Left ventricle myocardium inferior (tissue), 1 donor: ENCODE measurements at regions not wholly inside any gene's neighbourhood (a gene's known extent, or its start where the extent isn't known, plus 50 kb on each side); places are given as distances from the start of the nearest gene placed in this dataset.

Experiments used
- DNase-seq: peaks from one replicate; pipeline ENCODE4 v3.0.0-alpha.2; 2020
- H3K27ac ChIP-seq: fragments of 200-600 bp; replicated peaks from 2 replicates; pipeline ENCODE4 v1.8.0; 2021
- H3K27me3 ChIP-seq: fragments of 200-600 bp; 2 replicates; pipeline ENCODE4 v1.8.0; 2021; ENCODE audit warnings: low read depth
- H3K36me3 ChIP-seq: fragments of 200-600 bp; 2 replicates; pipeline ENCODE4 v1.8.0; 2021
- H3K4me1 ChIP-seq: fragments of 200-600 bp; 2 replicates; pipeline ENCODE4 v1.8.0; 2021
- H3K4me3 ChIP-seq: fragments of 200-600 bp; 2 replicates; pipeline ENCODE4 v1.8.0; 2021; ENCODE audit warnings: mild to moderate bottlenecking, moderate library complexity
- H3K9me3 ChIP-seq: fragments of 200-600 bp; replicated peaks from 2 replicates; pipeline ENCODE4 v1.8.0; 2021
- intact Hi-C: fragments of 100-400 bp; cut with micrococcal nuclease; formaldehyde crosslinking; loops from one replicate; pipeline ENCODE4 v1.11.0; 2022
- TF ChIP-seq, protein P1 (sequence below): fragments of 200-600 bp; IDR thresholded peaks from 2 replicates; pipeline ENCODE4 v1.8.0; 2021; ENCODE audit warnings: antibody characterized with exemption, mild to moderate bottlenecking, borderline replicate concordance
- donor health status: DM: no; HTN: yes; CAD: no; lungs with severe emphysema.

DNA sequence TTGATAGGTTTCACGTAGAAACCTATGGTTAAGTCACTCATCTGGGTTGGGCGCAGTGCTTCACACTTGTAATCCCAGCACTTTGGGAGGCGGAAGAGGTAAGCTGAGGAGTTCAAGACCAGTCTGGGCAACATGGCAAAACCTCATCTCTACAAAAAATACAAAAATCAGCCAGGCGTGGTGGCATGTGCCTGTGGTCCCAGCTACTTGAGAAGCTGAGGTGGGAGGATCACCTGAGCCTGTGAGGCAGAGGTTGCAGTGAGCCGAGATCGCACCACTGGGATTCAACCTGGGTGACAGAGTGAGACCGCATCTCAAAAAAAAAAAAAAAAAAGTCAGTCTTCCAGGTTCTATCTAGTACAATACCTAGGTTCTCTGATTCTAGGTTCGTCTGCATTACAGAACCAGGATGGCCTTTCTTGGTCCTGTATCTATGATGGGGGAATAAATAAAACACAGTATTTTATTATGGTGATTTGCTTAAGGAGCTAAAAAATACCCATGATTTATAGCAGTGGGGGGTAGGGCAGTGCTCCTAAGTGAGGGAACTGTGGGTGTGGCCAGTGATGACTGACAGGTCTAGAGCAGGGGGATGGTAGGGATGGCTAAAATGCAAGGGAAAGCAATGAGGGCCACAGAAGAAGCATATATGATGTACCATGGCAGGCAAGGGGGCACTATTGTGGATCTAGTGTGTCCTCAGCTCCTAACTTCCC lies 65.5 kb upstream of the NUP160 start:
- no peaks in the 10 kb centered on the region for H3K36me3 ChIP-seq
- H3K27ac ChIP-seq = no peak overlapping the region
- TF ChIP-seq, protein P1, sequence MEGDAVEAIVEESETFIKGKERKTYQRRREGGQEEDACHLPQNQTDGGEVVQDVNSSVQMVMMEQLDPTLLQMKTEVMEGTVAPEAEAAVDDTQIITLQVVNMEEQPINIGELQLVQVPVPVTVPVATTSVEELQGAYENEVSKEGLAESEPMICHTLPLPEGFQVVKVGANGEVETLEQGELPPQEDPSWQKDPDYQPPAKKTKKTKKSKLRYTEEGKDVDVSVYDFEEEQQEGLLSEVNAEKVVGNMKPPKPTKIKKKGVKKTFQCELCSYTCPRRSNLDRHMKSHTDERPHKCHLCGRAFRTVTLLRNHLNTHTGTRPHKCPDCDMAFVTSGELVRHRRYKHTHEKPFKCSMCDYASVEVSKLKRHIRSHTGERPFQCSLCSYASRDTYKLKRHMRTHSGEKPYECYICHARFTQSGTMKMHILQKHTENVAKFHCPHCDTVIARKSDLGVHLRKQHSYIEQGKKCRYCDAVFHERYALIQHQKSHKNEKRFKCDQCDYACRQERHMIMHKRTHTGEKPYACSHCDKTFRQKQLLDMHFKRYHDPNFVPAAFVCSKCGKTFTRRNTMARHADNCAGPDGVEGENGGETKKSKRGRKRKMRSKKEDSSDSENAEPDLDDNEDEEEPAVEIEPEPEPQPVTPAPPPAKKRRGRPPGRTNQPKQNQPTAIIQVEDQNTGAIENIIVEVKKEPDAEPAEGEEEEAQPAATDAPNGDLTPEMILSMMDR = no peak
- H3K9me3 ChIP-seq = no peaks in the 10 kb centered on the region
- intact Hi-C loops = no loop called here
- DNase-seq = no peak
- H3K4me3 ChIP-seq = no peak overlapping the region
- H3K27me3 ChIP-seq = no peaks in the 10 kb centered on the region
- peaks cover 33% of the 10 kb centered on the region for H3K4me1 ChIP-seq

DNA sequence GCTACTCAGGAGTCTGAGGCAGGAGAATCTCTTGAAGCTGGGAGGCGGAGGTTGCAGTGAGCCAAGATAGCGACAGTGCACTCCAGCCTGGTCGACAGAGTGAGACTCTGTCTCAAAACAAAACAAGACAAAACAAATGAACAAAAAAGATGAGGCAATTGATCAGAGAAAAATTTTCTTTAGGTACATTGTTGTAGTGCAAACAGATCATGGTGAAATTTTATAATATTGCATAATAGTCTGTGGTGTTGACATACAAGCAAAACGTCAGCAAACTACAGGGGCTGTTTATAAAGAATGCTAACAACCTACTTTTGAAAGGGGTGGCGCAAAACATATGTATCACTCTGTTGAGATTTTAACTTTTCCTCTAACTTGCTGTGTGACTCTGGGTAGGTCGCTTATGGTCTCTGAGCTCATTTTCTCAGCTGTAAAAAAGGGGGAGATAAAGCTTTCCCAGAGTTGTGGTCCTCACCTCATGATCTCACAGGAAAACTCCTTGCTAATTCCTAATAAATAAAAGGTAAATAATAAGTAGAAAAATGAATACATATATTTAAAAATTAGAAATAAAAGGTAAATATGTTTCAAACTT lies 64.8 kb upstream of the NUP160 start:
- TF ChIP-seq, protein P1 = no peak
- Histone ChIP-seq H3K27me3 (no peaks in the 10 kb centered on the region), H3K4me3 (no peak overlapping the region), H3K9me3 (no peaks in the 10 kb centered on the region), H3K4me1 (peaks cover 28% of the 10 kb centered on the region), H3K27ac (no peak overlapping the region), H3K36me3 (no peaks in the 10 kb centered on the region)
- no peak for DNase-seq
- intact Hi-C loops = no loop called here

DNA sequence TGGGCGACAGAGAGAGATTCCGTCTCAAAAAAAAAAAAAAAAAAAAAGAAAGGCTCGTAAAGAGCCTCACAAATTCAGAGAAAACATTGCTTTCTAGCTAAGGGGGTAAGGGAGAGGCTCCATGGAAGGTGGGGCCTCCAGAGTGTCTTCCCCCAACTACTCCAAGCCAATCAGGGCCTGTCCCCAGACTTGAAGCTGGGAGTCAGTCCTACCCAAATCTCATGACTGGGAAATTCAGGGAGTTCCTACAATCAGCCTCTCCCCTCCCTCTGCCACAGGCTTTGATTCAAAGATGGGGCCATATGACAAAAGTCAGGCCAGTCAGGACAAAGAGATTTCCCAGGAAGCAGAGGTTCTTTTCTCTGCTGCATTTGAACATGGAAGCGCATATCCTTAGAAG lies 63.0 kb upstream of the NUP160 start:
- H3K27me3 ChIP-seq = no peaks in the 10 kb centered on the region
- H3K4me3 ChIP-seq = no peak overlapping the region
- H3K9me3 ChIP-seq = no peaks in the 10 kb centered on the region
- intact Hi-C loops = no loop called here
- DNase-seq = no peak
- H3K27ac ChIP-seq = no peak overlapping the region
- TF ChIP-seq, protein P1 = no peak
- peaks cover 11% of the 10 kb centered on the region for H3K4me1 ChIP-seq
- no peaks in the 10 kb centered on the region for H3K36me3 ChIP-seq

DNA sequence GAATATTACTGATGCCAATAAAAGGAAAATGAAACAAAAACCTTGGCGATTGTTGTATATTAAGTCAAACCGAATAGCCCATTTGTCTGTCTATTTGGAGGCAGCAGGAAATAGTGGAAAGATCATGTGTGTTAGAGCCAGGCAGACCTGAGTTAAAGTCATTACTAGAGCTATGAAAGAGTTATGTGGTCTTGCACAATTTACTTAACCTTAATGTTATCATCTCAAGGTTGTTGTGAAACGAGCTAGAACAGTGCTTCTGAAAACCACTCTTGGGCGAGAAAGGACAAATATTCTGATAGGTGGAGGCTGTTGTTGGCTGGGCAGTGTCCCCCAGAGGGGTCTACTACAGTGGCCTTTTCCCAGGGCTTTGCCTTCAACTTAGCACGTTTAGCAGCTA lies 60.0 kb upstream of the NUP160 start:
- intact Hi-C loops = no loop called here

DNA sequence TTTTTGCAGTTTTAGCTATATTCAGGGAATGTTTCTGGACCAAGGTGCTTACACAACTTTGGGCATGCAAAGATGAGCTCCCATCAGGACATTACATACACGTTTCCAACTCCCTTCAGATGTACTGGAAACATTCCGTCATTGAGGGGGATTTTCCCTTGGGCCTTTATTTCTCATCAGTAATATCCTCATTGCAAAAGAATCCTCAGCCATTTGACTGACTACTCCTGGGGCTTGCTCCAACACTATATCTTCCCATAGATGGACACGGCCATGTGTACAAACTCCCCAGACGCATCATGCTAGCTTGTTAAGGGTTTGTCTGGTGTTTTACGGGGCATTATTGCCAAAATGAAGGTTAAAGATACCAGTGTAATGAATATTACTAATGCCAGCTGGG lies 59.3 kb upstream of the NUP160 start:
- Histone ChIP-seq H3K27me3 (no peaks in the 10 kb centered on the region), H3K27ac (no peak overlapping the region), H3K36me3 (no peaks in the 10 kb centered on the region), H3K4me1 (no peaks in the 10 kb centered on the region), H3K9me3 (no peaks in the 10 kb centered on the region), H3K4me3 (no peak overlapping the region)
- DNase-seq = no peak
- intact Hi-C loops = no loop called here
- TF ChIP-seq, protein P1 = no peak

More for the DNA sequence above, 60.0 kb upstream of the NUP160 start:
- Histone ChIP-seq H3K27ac (no peak overlapping the region), H3K36me3 (no peaks in the 10 kb centered on the region), H3K27me3 (no peaks in the 10 kb centered on the region), H3K4me1 (no peaks in the 10 kb centered on the region), H3K4me3 (no peak overlapping the region), H3K9me3 (no peaks in the 10 kb centered on the region)
- DNase-seq = no peak
- TF ChIP-seq, protein P1 = no peak
